Ovary (tissue), 7 donors: ENCODE measurements at regions not wholly inside any gene's neighbourhood (a gene's known extent, or its start where the extent isn't known, plus 50 kb on each side); places are given as distances from the start of the nearest gene placed in this dataset.

Source experiments
- DNase-seq, 5 donors: peaks; one replicate each; pipeline ENCODE4 v3.0.0-alpha.2; 2019 to 2020
- H3K27ac ChIP-seq, 2 donors: fragments of 200-600 bp; one replicate each; pipeline versions ENCODE4 v1.5.1 to v1.8.0; 2019 to 2022
- H3K27me3 ChIP-seq: fragments of 200-600 bp; one replicate; pipeline ENCODE4 v1.8.0; 2022
- H3K36me3 ChIP-seq: fragments of 200-600 bp; sonication (generic); one replicate; pipeline ENCODE4 v1.5.1; 2019
- H3K4me1 ChIP-seq: one replicate; pipeline ENCODE4 v1.8.1; 2013; ENCODE audit warnings: mild to moderate bottlenecking, moderate library complexity; ENCODE audit not compliant: insufficient read depth
- H3K4me3 ChIP-seq: fragments of 200-600 bp; sonication (generic); one replicate; pipeline ENCODE4 v1.5.1; 2017
- H3K9me3 ChIP-seq, 2 donors: fragments of 200-600 bp in 1 of 2; sonication (generic) in 1 of 2; one replicate each; pipeline versions ENCODE4 v1.5.1 to v1.8.1; 2013 to 2019; ENCODE audit warnings: mild to moderate bottlenecking in 1 of 2, moderate library complexity in 1 of 2
- EP300 ChIP-seq: sonication (generic); formaldehyde crosslinking; IDR thresholded peaks from one replicate; pipeline ENCODE4 v1.6.1; 2017; ENCODE audit warnings: antibody characterized with exemption
- POLR2A ChIP-seq: fragments of 450-650 bp; IDR thresholded peaks from one replicate; pipeline ENCODE4 v1.6.1; 2017; ENCODE audit warnings: antibody characterized with exemption, mild to moderate bottlenecking, moderate library complexity
- WGBS, 3 donors: extraction: QIAGEN DNeasy Blood & Tissue Kit in 1 of 3; methylation state at CpG; one replicate each; pipeline versions ENCODE4 v1.1.5 to v1.1.7; 2013 to 2017; 5-methylcytosine and 5-hydroxymethylcytosine counted together
- intact Hi-C, 4 donors: fragments of 100-400 bp; cut with DNase I; formaldehyde crosslinking; loops; one replicate each; pipeline versions ENCODE4 v1.11.0 to v1.15.1; 2022 to 2023
- TF ChIP-seq, protein P1 (sequence below), 3 donors: fragments of 450-650 bp in 2 of 3; fragments of 200-600 bp in 1 of 3; IDR thresholded peaks; one replicate each; pipeline versions ENCODE4 v1.5.1 to v1.8.0; 2016 to 2022; ENCODE audit warnings: antibody characterized with exemption in 3 of 3, mild to moderate bottlenecking in 1 of 3
- donor health status: DM: no; HTN: no; CAD: no; lungs with moderate emphysema.
- donor health status: DM: no; HTN: no; CAD: no.
- donor health status: Bipolar disorder and iron deficiency.
- donor health status: DM: no; HTN: no; CAD: no.
- donor health status: DM: yes; HTN: yes; CAD: no.

- WGBS, 3 donors: 23 to 37% (median 29%) methylated on average over 10 of the region's 10 CpGs
- H3K4me3 ChIP-seq: no peak overlapping the region
- DNase-seq: no peak
- intact Hi-C loops: no loop called here
- no peaks in the 10 kb centered on the region for H3K4me1 ChIP-seq
- H3K27ac ChIP-seq: no peak overlapping the region
- no peaks in the 10 kb centered on the region for H3K9me3 ChIP-seq
- TF ChIP-seq POLR2A (no peak), EP300 (no peak)
- TF ChIP-seq, protein P1, sequence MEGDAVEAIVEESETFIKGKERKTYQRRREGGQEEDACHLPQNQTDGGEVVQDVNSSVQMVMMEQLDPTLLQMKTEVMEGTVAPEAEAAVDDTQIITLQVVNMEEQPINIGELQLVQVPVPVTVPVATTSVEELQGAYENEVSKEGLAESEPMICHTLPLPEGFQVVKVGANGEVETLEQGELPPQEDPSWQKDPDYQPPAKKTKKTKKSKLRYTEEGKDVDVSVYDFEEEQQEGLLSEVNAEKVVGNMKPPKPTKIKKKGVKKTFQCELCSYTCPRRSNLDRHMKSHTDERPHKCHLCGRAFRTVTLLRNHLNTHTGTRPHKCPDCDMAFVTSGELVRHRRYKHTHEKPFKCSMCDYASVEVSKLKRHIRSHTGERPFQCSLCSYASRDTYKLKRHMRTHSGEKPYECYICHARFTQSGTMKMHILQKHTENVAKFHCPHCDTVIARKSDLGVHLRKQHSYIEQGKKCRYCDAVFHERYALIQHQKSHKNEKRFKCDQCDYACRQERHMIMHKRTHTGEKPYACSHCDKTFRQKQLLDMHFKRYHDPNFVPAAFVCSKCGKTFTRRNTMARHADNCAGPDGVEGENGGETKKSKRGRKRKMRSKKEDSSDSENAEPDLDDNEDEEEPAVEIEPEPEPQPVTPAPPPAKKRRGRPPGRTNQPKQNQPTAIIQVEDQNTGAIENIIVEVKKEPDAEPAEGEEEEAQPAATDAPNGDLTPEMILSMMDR (IDR thresholded peaks at IDR 0.05): no peak
- no peaks in the 10 kb centered on the region for H3K36me3 ChIP-seq
- no peaks in the 10 kb centered on the region for H3K27me3 ChIP-seq
Measured at GRCh38 chr5:17005107-17005828, 69.2 kb upstream of the MYO10 start.

- Histone ChIP-seq H3K27ac (no peak overlapping the region), H3K27me3 (no peaks in the 10 kb centered on the region), H3K4me1 (no peaks in the 10 kb centered on the region), H3K9me3 (no peaks in the 10 kb centered on the region), H3K4me3 (no peak overlapping the region), H3K36me3 (no peaks in the 10 kb centered on the region)
- DNase-seq: no peak
- 86 to 88% (median 87%) methylated on average over 3 of the region's 3 CpGs for WGBS, 3 donors
- intact Hi-C loops: no loop called here
- TF ChIP-seq POLR2A (no peak), EP300 (no peak)
- TF ChIP-seq, protein P1 (IDR thresholded peaks at IDR 0.05): no peak
Measured at GRCh38 chr5:17012289-17012688, 76.2 kb upstream of the MYO10 start.

DNA sequence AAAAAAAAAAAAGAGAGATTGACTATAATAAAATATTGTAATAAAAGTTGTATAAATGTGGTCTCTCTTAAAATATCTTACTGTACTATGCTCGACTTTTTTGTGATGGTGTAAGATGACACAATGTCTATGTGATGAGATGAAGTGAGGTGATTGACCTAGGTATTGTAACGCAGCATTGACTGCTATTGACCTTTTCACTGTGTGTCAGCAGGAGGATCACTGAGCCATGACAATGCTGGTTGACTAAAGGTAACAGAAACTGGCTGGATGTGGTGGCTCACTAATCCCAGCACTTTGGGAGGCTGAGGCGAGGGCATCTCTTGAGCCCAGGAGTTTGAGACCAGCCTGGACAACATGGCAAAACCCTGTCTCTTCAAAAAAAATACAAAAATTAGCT lies 78.6 kb upstream of the MYO10 start:
- no peaks in the 10 kb centered on the region for H3K36me3 ChIP-seq
- WGBS, 3 donors: 91 to 92% (median 92%) methylated on average over 3 of the region's 3 CpGs
- no peaks in the 10 kb centered on the region for H3K9me3 ChIP-seq
- H3K27ac ChIP-seq: no peak overlapping the region
- TF ChIP-seq EP300 (no peak), POLR2A (no peak)
- TF ChIP-seq, protein P1 (IDR thresholded peaks at IDR 0.05): no peak
- H3K4me1 ChIP-seq: no peaks in the 10 kb centered on the region
- intact Hi-C loops: no loop called here
- DNase-seq: no peak
- no peaks in the 10 kb centered on the region for H3K27me3 ChIP-seq
- H3K4me3 ChIP-seq: no peak overlapping the region

GRCh38 chr5:17018871-17019270 lies 82.8 kb upstream of the MYO10 start:
- H3K9me3 ChIP-seq: no peaks in the 10 kb centered on the region
- 93 to 100% (median 98%) methylated on average over 1 of the region's 1 CpG for WGBS, 3 donors
- TF ChIP-seq EP300 (no peak), POLR2A (no peak)
- TF ChIP-seq, protein P1 (IDR thresholded peaks at IDR 0.05): no peak
- H3K4me3 ChIP-seq: no peak overlapping the region
- no peaks in the 10 kb centered on the region for H3K27me3 ChIP-seq
- intact Hi-C loops: no loop called here
- no peaks in the 10 kb centered on the region for H3K36me3 ChIP-seq
- DNase-seq: no peak
- H3K27ac ChIP-seq: no peak overlapping the region
- no peaks in the 10 kb centered on the region for H3K4me1 ChIP-seq
